B cell (primary cell): ENCODE measurements at regions not wholly inside any gene's neighbourhood (a gene's known extent, or its start where the extent isn't known, plus 50 kb on each side); places are given as distances from the start of the nearest gene placed in this dataset.

ENCODE experiments used
- ATAC-seq: fragments of 200-7000 bp; cut with Tn5 transposase; one replicate; pipeline ENCODE4 v1.10.0; 2021; ENCODE audit warnings: low read depth, mild to moderate bottlenecking, moderate number of reproducible peaks, moderate library complexity
- CTCF ChIA-PET: fragments of 350-600 bp; sonication (Branson Sonifier 250); formaldehyde crosslinking; loops from one replicate; lab custom pipeline; 2021; ENCODE audit warnings: antibody characterized with exemption, inconsistent platforms; lab: Charles Lee
- POLR2A ChIA-PET: fragments of 350-600 bp; sonication (Branson Sonifier 250); formaldehyde crosslinking; loops from one replicate; lab custom pipeline; 2021; ENCODE audit warnings: antibody characterized with exemption; lab: Charles Lee
- DNase-seq: peaks from one replicate; pipeline ENCODE4 v3.0.0; 2013
- H2AFZ ChIP-seq: 2 replicates; pipeline ENCODE4 v1.6.1; 2012; ENCODE audit warnings: mild to moderate bottlenecking, low read depth, low read length; ENCODE audit not compliant: insufficient read depth, poor library complexity, severe bottlenecking
- H3K27ac ChIP-seq, 2 donors: 1 replicate in 1 of 2; 2 replicates in 1 of 2; pipeline ENCODE4 v1.5.1; 2012 to 2013; ENCODE audit warnings: low read length in 2 of 2, mild to moderate bottlenecking in 2 of 2, moderate library complexity in 1 of 2
- H3K27me3 ChIP-seq, 4 experiments: fragments of 200-600 bp in 1 of 4; sonication (generic) in 1 of 4; replicated peaks in 1 of 4; 1 replicate in 2 of 4; 2 replicates in 2 of 4; pipeline versions ENCODE4 v1.6.1 to v1.7.0; 2013 to 2016; ENCODE audit warnings: low read length in 3 of 4, mild to moderate bottlenecking in 2 of 4, mixed read lengths in 1 of 4, moderate library complexity in 1 of 4; ENCODE audit not compliant: insufficient read depth in 4 of 4, control insufficient read depth in 3 of 4; ENCODE audit errors: control extremely low read depth in 1 of 4
- H3K36me3 ChIP-seq, 2 experiments: replicated peaks in 1 of 2; 1 replicate in 1 of 2; 2 replicates in 1 of 2; pipeline versions ENCODE4 v1.6.1 to v1.7.1; 2013; ENCODE audit warnings: low read length in 1 of 2; ENCODE audit not compliant: insufficient read depth in 2 of 2, control insufficient read depth in 1 of 2; ENCODE audit errors: control extremely low read depth in 1 of 2, extremely low read depth in 1 of 2
- H3K4me1 ChIP-seq, 2 donors: fragments of 200-600 bp in 1 of 2; sonication (generic) in 1 of 2; 1 replicate in 1 of 2; 2 replicates in 1 of 2; pipeline versions ENCODE4 v1.5.1 to v1.6.1; 2013 to 2017; ENCODE audit warnings: low read length in 2 of 2; ENCODE audit not compliant: control insufficient read depth in 2 of 2, insufficient read depth in 2 of 2
- H3K4me2 ChIP-seq: replicated peaks from 2 replicates; pipeline ENCODE3; 2012; ENCODE audit warnings: mild to moderate bottlenecking, low read depth, low read length; ENCODE audit not compliant: poor library complexity, severe bottlenecking
- H3K4me3 ChIP-seq, 5 experiments: fragments of 200-600 bp in 1 of 5; sonication (generic) in 1 of 5; 1 replicate in 3 of 5; 2 replicates in 2 of 5; pipeline versions ENCODE4 v1.5.1 to v1.7.0; 2011 to 2016; ENCODE audit warnings: low read length in 4 of 5, mild to moderate bottlenecking in 4 of 5, low read depth in 2 of 5, control low read depth in 1 of 5, moderate library complexity in 1 of 5; ENCODE audit not compliant: insufficient read depth in 1 of 5; ENCODE audit errors: control extremely low read depth in 1 of 5, extremely low read depth in 1 of 5
- H3K79me2 ChIP-seq: fragments of 200-600 bp; sonication (generic); one replicate; pipeline ENCODE4 v1.6.0; 2016; ENCODE audit warnings: low read length; ENCODE audit not compliant: control insufficient read depth, insufficient read depth
- H3K9ac ChIP-seq: fragments of 200-600 bp; sonication (generic); 2 replicates; pipeline ENCODE4 v1.6.1; 2017; ENCODE audit warnings: mild to moderate bottlenecking, low read length, moderate library complexity
- H3K9me3 ChIP-seq, 3 donors: one replicate each; pipeline versions ENCODE4 v1.6.1 to v1.7.1; 2013; ENCODE audit warnings: low read length in 2 of 3; ENCODE audit not compliant: control insufficient read depth in 2 of 3, insufficient read depth in 1 of 3; ENCODE audit errors: control extremely low read depth in 1 of 3
- H4K20me1 ChIP-seq: 2 replicates; pipeline ENCODE4 v1.6.0; 2012; ENCODE audit warnings: mild to moderate bottlenecking, low read length; ENCODE audit not compliant: insufficient read depth, control insufficient read depth, poor library complexity, severe bottlenecking
- H3K27ac Mint-ChIP-seq: one replicate; pipeline ENCODE4 v1.8.0; 2021; ENCODE audit warnings: mixed read lengths
- H3K27me3 Mint-ChIP-seq: one replicate; pipeline ENCODE4 v1.8.0; 2021; ENCODE audit warnings: mixed read lengths
- H3K4me1 Mint-ChIP-seq: one replicate; pipeline ENCODE4 v1.8.0; 2021; ENCODE audit warnings: mixed read lengths
- H3K4me3 Mint-ChIP-seq: one replicate; pipeline ENCODE4 v1.8.0; 2021; ENCODE audit warnings: mixed read lengths
- H3K9me3 Mint-ChIP-seq: one replicate; pipeline ENCODE4 v1.8.0; 2022; ENCODE audit warnings: mixed read lengths; ENCODE audit not compliant: insufficient read depth
- EZH2 ChIP-seq: IDR thresholded peaks from 2 replicates; pipeline ENCODE4 v1.6.1; 2012; ENCODE audit warnings: borderline replicate concordance, low read depth, mild to moderate bottlenecking, moderate library complexity, low read length; ENCODE audit not compliant: insufficient read depth, poor library complexity, severe bottlenecking
- WGBS: methylation state at CpG from one replicate; pipeline ENCODE4 v1.1.5; 2013; ENCODE audit warnings: missing lambda C conversion rate; ENCODE audit not compliant: insufficient coverage; 5-methylcytosine and 5-hydroxymethylcytosine counted together
- intact Hi-C: fragments of 100-400 bp; cut with micrococcal nuclease; formaldehyde crosslinking; loops from one replicate; pipeline ENCODE4 v1.10.0; 2022
- TF ChIP-seq, protein P1 (sequence below): fragments of 200-600 bp; IDR thresholded peaks from one replicate; pipeline ENCODE4 v1.8.0; 2022; ENCODE audit warnings: antibody characterized with exemption, mild to moderate bottlenecking

DNA sequence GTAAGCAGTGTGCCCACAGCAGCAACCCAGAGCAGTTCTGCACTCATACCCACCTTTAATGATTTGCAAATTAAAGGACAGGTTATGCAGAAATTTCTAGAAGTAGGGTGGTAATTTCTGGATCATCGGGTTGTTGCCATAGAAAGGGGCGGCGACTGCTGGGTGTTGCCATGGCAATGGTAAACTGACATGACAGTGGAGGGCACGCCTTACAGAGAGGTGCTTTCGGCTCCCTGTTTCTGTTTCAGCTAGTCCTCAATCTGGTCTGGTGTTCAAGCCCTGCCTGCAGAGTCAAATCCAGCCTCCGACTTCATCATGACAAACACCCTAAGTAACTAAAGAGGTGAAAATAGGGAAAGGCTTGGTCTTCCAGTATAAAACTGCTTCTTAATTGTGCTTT is 667.7 kb downstream of the SOCS6 start:
- no peak overlapping the region for H3K4me2 ChIP-seq
- H3K27ac ChIP-seq: no peak overlapping the region
- Mint-ChIP-seq H3K9me3 (no peaks in the 10 kb centered on the region), H3K4me1 (no peaks in the 10 kb centered on the region), H3K27me3 (no peaks in the 10 kb centered on the region), H3K4me3 (no peak overlapping the region), H3K27ac (no peak overlapping the region)
- no peaks in the 10 kb centered on the region for H3K79me2 ChIP-seq
- H3K9me3 ChIP-seq: peaks cover 0 to 3% (median 0%) of the 10 kb centered on the region in 3 donors
- H3K9ac ChIP-seq: no peak overlapping the region
- ATAC-seq: no peak
- ChIA-PET POLR2A (no interaction called here), CTCF (no interaction called here)
- no peaks in the 10 kb centered on the region for H3K27me3 ChIP-seq
- no peaks in the 10 kb centered on the region for H3K36me3 ChIP-seq
- no peaks in the 10 kb centered on the region for H3K4me1 ChIP-seq
- no peaks in the 10 kb centered on the region for H4K20me1 ChIP-seq
- H2AFZ ChIP-seq: no peak overlapping the region
- no peak for DNase-seq
- TF ChIP-seq EZH2: no peak
- intact Hi-C loops: no loop called here
- WGBS: 93% methylated on average over 5 of the region's 6 CpGs
- no peak overlapping the region for H3K4me3 ChIP-seq

DNA sequence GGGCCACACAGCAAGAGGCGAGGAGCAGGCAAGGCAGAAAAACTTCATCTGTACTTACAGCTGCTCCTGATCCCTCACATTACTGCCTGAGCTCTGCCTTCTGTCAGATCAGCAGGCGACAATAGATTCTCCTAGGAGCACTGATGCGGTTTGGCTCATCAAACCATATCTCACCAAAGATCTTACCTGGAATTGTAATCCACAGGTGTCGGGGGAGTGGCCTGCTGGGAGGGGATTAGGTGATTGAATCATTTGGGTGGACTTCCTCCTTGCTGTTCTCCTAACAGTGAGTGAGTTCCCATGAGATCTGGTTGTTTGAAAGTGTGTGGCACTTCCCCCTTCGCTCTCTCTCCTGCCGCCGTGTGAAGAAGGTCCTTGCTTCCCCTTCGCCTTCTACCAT is 647.3 kb downstream of the SOCS6 start:
- Mint-ChIP-seq H3K4me3 (no peak overlapping the region), H3K9me3 (no peaks in the 10 kb centered on the region), H3K27ac (no peak overlapping the region), H3K4me1 (no peaks in the 10 kb centered on the region), H3K27me3 (no peaks in the 10 kb centered on the region)
- WGBS: 75% methylated on average over 5 of the region's 8 CpGs
- Histone ChIP-seq H3K9me3 (no peaks in the 10 kb centered on the region), H3K4me3 (no peak overlapping the region), H3K4me2 (no peak overlapping the region), H3K79me2 (no peaks in the 10 kb centered on the region), H2AFZ (no peak overlapping the region), H4K20me1 (no peaks in the 10 kb centered on the region), H3K36me3 (no peaks in the 10 kb centered on the region), H3K27ac (no peak overlapping the region), H3K27me3 (no peaks in the 10 kb centered on the region), H3K4me1 (no peaks in the 10 kb centered on the region), H3K9ac (no peak overlapping the region)
- intact Hi-C loops: no loop called here
- CTCF ChIA-PET: no interaction called here
- ATAC-seq (no peak), DNase-seq (no peak)
- POLR2A ChIA-PET: no interaction called here
- TF ChIP-seq, protein P1, sequence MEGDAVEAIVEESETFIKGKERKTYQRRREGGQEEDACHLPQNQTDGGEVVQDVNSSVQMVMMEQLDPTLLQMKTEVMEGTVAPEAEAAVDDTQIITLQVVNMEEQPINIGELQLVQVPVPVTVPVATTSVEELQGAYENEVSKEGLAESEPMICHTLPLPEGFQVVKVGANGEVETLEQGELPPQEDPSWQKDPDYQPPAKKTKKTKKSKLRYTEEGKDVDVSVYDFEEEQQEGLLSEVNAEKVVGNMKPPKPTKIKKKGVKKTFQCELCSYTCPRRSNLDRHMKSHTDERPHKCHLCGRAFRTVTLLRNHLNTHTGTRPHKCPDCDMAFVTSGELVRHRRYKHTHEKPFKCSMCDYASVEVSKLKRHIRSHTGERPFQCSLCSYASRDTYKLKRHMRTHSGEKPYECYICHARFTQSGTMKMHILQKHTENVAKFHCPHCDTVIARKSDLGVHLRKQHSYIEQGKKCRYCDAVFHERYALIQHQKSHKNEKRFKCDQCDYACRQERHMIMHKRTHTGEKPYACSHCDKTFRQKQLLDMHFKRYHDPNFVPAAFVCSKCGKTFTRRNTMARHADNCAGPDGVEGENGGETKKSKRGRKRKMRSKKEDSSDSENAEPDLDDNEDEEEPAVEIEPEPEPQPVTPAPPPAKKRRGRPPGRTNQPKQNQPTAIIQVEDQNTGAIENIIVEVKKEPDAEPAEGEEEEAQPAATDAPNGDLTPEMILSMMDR: no peak
- TF ChIP-seq EZH2: no peak
